HUES6 (cell line): ENCODE measurements at regions not wholly inside any gene's neighbourhood (a gene's known extent, or its start where the extent isn't known, plus 50 kb on each side); places are given as distances from the start of the nearest gene placed in this dataset.

Source experiments
- H3K27ac ChIP-seq: 2 replicates; pipeline ENCODE4 v1.7.0; 2013; ENCODE audit warnings: low read depth, mild to moderate bottlenecking, low read length, inconsistent platforms
- H3K27me3 ChIP-seq: 2 replicates; pipeline ENCODE4 v1.6.1; 2013; ENCODE audit warnings: low read length; ENCODE audit not compliant: control insufficient read depth, insufficient read depth
- H3K36me3 ChIP-seq: 2 replicates; pipeline ENCODE4 v1.6.1; 2013; ENCODE audit warnings: low read length; ENCODE audit not compliant: control insufficient read depth, insufficient read depth
- H3K4me1 ChIP-seq: 2 replicates; pipeline ENCODE4 v1.6.1; 2013; ENCODE audit warnings: low read length; ENCODE audit not compliant: control insufficient read depth, insufficient read depth
- H3K4me3 ChIP-seq: 2 replicates; pipeline ENCODE4 v1.5.1; 2013; ENCODE audit warnings: low read depth, low read length
- H3K9ac ChIP-seq: one replicate; pipeline ENCODE4 v1.6.1; 2013; ENCODE audit warnings: mild to moderate bottlenecking, low read length
- H3K9me3 ChIP-seq: 2 replicates; pipeline ENCODE4 v1.6.1; 2013; ENCODE audit warnings: low read depth, low read length; ENCODE audit not compliant: control insufficient read depth, insufficient read depth

DNA sequence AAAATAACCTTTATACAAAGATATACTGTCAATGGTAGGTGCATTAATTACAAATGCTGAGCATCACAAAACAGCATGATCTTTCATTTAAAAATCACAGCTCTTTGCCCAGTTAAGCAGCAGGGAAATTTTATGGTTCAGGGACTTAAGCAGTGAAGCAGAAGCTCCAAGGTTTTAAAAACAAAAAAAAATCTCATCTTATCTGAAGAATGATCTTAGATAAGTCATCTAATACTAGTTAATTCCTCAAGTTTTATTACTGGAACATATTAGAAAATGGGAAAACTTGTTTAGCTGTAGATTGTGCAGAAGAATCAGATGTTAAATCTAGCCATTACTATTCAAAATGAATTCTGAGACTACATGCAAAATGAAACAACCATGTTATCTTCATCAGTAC is 289.9 kb downstream of the GASK1B start:
- Histone ChIP-seq H3K27me3 (no peaks in the 10 kb centered on the region), H3K9me3 (no peaks in the 10 kb centered on the region), H3K4me3 (no peak overlapping the region), H3K4me1 (no peaks in the 10 kb centered on the region), H3K27ac (no peak overlapping the region), H3K36me3 (no peaks in the 10 kb centered on the region), H3K9ac (no peak overlapping the region)

DNA sequence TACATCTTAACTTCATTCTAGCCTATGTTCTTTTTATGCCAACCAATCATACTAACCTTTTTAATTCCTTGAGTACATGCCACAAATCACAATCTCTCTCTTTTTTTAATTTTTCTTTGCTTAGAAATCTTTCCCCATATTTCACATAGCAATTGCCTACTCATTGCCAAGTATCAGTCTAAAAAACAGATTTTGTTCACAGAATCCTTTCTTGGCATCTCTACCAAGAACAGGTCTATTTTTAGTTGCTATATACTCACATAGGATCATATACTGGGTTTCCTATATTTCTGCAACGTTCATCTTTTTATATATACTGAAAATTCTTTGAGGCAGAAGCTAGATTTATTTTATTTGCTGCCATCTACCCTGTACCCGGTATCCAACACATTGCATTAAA is 292.1 kb downstream of the GASK1B start:
- Histone ChIP-seq H3K4me3 (no peak overlapping the region), H3K36me3 (no peaks in the 10 kb centered on the region), H3K4me1 (no peaks in the 10 kb centered on the region), H3K27ac (no peak overlapping the region), H3K9ac (no peak overlapping the region), H3K9me3 (no peaks in the 10 kb centered on the region), H3K27me3 (no peaks in the 10 kb centered on the region)

DNA sequence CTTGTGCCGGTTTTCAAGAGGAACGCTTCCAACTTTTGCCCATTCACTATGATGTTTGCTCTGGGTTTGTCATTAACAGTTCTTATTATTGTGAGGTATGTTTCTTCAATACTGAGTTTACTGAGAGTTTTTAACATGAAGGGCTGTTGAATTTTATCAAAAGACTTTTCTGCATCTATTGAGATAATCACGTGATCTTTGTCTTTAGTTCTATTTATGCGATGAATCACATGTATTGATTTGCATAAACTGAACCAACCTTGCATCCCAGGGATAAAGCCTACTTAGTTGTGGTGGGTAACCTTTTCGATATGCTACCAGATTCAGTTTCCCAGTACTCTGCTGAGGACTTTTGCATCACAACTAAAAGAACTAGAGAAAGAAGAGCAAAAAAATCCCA is 318.0 kb downstream of the GASK1B start:
- no peak overlapping the region for H3K4me3 ChIP-seq
- H3K36me3 ChIP-seq, result no peaks in the 10 kb centered on the region
- H3K9ac ChIP-seq, result no peak overlapping the region
- H3K27ac ChIP-seq, result no peak overlapping the region
- H3K27me3 ChIP-seq, result no peaks in the 10 kb centered on the region
- no peaks in the 10 kb centered on the region for H3K9me3 ChIP-seq
- H3K4me1 ChIP-seq, result no peaks in the 10 kb centered on the region

DNA sequence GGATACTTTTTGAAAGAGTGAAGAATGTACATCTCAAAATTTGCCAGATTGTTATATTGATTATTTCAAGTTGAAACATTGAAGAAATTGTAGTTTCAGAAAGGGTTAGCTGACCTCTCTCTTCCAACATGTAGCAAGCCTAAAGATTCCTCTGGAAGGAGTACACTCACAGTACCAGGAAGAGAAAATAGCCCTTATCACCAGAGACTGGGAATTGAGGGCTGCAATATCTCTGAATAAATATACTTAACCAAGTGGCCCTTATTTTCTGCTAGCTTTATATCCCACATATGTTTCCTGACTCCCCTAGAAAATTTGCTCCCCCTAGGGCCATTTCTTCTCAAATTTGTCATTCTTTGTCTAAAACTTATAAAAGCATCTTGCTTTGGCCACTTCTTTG is 332.2 kb downstream of the GASK1B start:
- Histone ChIP-seq H3K4me1 (no peaks in the 10 kb centered on the region; the same call in 1 of the 2 replicates), H3K4me3 (no peak overlapping the region), H3K9me3 (no peaks in the 10 kb centered on the region)

DNA sequence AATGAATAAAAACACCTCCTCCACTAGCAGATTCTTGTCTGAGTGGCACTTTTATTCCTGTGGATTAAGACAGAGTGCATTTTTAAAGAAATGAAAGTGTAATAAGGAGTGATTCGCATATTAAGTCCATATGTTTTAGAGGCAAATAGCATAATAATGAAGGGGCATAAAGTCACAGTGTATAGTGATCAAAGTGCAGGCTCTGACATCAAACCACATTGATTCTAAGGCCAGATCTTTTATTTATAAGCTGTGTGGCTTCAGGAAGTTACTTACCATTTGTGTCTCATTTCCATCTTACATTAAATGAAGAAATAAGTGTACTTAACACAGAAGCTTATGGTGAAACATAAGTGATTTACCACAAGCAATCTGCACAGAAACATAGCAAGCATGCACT is 332.8 kb downstream of the GASK1B start:
- Histone ChIP-seq H3K9me3 (no peaks in the 10 kb centered on the region), H3K27ac (no peak overlapping the region), H3K9ac (no peak overlapping the region), H3K36me3 (no peaks in the 10 kb centered on the region), H3K4me3 (no peak overlapping the region), H3K27me3 (no peaks in the 10 kb centered on the region), H3K4me1 (no peaks in the 10 kb centered on the region; the same call in 1 of the 2 replicates)

More for the DNA sequence above, 332.2 kb downstream of the GASK1B start:
- Histone ChIP-seq H3K27me3 (no peaks in the 10 kb centered on the region), H3K9ac (no peak overlapping the region), H3K36me3 (no peaks in the 10 kb centered on the region), H3K27ac (no peak overlapping the region)

DNA sequence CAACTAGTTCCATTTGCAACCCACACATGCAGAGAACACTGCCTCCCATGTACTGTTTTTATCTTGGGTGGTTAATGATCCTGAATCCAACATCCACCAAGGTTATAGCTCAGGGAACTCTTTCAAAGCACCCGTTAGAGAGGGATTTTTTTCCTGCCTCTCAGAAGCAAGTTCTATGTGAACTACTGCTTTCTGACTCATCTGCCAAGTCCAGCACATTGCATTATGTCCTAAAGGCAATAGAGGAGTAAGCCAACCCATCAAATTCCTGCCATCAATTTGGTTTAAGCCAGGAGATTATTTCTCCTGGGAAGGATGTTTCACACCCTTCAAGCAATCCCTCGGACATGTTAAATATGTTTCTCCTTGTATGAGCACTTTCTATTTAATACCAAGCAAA is 334.5 kb downstream of the GASK1B start:
- Histone ChIP-seq H3K4me3 (no peak overlapping the region), H3K9ac (no peak overlapping the region), H3K27me3 (no peaks in the 10 kb centered on the region), H3K27ac (no peak overlapping the region), H3K4me1 (no peaks in the 10 kb centered on the region; the same call in 1 of the 2 replicates), H3K9me3 (no peaks in the 10 kb centered on the region), H3K36me3 (no peaks in the 10 kb centered on the region)

DNA sequence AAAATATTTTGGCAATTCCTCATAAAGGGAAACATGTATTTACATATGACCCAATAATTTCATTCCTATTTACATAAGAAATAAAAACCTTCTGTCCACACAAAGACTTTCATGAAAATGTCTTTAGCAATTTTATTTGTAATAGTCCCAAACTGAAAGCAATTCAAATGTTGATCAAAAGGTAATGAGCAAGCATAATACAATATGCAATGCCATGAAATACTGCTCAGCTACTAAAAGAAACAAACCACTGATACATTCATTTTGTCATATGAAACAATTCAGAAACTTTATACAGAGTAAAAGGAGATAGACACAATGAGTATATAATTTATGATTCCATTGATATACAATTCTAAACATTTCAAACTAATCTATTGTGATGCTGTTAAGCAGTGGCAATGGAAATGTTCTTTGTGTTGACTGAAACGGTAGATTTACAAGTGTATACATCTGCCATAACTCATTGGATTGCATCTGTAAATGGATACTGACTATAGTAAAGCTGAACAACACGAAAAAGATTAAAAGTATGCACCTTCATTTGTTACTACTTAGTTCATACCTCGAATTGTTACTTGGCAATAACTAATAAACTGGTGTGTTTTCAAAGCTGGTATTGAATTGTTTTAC is 335.6 kb downstream of the GASK1B start:
- Histone ChIP-seq H3K36me3 (no peaks in the 10 kb centered on the region), H3K9me3 (no peaks in the 10 kb centered on the region), H3K4me3 (no peak overlapping the region), H3K27ac (no peak overlapping the region), H3K9ac (no peak overlapping the region), H3K4me1 (no peaks in the 10 kb centered on the region; the same call in 1 of the 2 replicates), H3K27me3 (no peaks in the 10 kb centered on the region)

DNA sequence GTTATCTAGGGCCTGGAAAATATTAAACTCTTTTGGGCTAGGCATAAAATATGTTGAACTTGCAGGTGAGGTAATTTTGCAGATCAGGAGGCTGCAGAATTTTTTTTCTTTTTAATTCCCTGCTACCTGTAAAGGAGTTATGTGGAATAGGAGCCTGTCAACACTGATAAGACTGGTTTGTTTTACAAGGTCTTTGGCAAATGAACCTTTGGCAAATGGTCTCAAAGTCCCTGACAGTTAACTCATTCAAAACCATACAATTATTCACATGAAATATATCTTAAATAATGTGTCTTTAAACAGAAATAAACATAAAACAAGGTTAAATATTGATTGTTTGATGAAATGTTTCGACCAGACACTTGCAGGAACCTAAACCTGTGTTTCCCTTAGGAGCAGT is 340.2 kb downstream of the GASK1B start:
- Histone ChIP-seq H3K4me1 (no peaks in the 10 kb centered on the region; the same call in 1 of the 2 replicates), H3K36me3 (no peaks in the 10 kb centered on the region), H3K27me3 (no peaks in the 10 kb centered on the region), H3K4me3 (no peak overlapping the region), H3K9ac (no peak overlapping the region), H3K9me3 (no peaks in the 10 kb centered on the region), H3K27ac (no peak overlapping the region)

DNA sequence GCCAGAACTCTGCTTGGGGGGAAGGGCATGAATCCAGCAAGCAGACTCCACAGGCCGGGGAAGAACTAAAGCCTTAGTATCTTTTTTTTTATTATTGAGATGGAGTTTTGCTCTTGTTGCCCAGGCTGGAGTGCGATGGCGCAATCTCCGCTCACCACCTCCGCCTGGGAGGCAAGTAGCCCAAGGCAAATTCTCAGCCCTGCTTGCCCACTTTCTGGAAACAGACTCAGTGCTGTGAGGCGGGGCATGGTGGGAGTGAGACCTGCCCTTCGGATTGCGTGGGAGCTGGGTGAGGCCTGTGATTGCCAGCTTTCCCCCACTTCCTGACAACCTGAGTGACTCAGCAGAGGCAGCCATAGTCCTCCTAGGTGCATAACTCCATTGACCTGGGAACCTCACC is 348.8 kb downstream of the GASK1B start:
- no peak overlapping the region for H3K27ac ChIP-seq
- H3K4me1 ChIP-seq, result peaks cover 6% of the 10 kb centered on the region; the same call in 1 of the 2 replicates
- H3K27me3 ChIP-seq, result no peaks in the 10 kb centered on the region
- H3K36me3 ChIP-seq, result no peaks in the 10 kb centered on the region
- H3K4me3 ChIP-seq, result no peak overlapping the region
- no peak overlapping the region for H3K9ac ChIP-seq
- no peaks in the 10 kb centered on the region for H3K9me3 ChIP-seq

DNA sequence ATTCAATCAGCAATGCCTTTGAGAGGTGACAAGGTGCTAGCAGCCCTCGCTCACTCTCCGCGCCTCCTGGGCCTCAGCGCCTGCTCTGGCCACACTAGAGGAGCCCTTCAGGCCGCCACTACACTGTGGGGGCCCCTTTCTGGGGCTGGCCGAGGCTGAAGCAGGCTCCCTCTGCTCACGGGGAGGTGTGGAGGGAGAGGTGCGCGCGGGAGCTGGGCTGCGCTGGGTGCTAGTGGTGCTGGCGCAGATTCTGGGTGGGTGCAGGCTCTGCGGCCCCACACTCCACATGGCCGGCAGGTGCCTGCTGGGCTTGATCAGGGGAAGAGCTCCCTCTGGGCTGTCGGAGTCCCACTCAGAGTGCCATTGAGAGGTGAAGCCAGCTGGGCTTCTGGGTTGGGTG is 351.0 kb downstream of the GASK1B start:
- no peak overlapping the region for H3K27ac ChIP-seq
- H3K4me1 ChIP-seq, result peaks cover 6% of the 10 kb centered on the region; the same call in 1 of the 2 replicates
- H3K27me3 ChIP-seq, result no peaks in the 10 kb centered on the region
- no peak overlapping the region for H3K9ac ChIP-seq
- H3K9me3 ChIP-seq, result no peaks in the 10 kb centered on the region
- H3K36me3 ChIP-seq, result no peaks in the 10 kb centered on the region
- no peak overlapping the region for H3K4me3 ChIP-seq

DNA sequence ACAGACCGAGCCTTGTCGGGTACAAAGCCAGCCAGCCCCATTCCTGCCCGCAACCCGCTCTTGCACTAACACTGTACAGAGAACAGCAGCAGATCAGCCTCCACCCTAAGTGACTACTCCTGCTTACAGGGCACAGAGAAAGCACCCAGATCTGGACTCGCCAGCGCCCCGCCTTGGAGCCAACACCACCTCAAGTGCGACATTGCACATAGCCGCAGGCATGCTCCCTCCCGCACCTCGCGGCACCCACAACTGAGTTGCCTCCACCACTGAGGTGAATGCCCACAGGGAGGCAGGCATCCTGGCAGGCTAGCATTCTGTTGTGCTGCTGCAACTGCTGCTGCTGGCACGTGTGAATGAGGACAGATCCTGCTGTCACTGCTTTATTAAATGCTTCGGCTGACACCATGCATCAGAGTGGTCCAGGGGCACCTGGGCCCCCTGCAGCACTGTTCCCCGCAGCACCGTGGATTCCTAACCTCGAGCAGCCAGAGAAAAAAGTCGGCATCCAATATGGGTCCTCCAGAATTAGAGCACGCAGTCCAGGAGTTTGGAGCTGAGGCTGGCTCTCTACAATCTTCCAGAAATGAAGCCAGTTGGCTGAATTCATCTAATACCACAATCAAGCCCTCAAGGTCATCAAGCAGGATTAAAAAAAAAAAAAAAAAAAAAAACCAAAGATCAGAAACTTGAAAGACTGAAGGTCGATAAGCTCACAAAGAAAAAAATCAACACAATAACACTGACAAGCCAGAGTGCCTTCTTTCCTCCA is 352.9 kb downstream of the GASK1B start:
- no peak overlapping the region for H3K27ac ChIP-seq
- no peak overlapping the region for H3K4me3 ChIP-seq
- H3K9me3 ChIP-seq, result no peaks in the 10 kb centered on the region
- H3K27me3 ChIP-seq, result no peaks in the 10 kb centered on the region
- no peak overlapping the region for H3K9ac ChIP-seq
- H3K4me1 ChIP-seq, result peaks cover 6% of the 10 kb centered on the region; the same call in 1 of the 2 replicates
- H3K36me3 ChIP-seq, result no peaks in the 10 kb centered on the region
